A673 (cell line): ENCODE measurements at regions not wholly inside any gene's neighbourhood (a gene's known extent, or its start where the extent isn't known, plus 50 kb on each side); places are given as distances from the start of the nearest gene placed in this dataset.

Experiments used
- EZH2 ChIP-seq: fragments of 200-600 bp; sonication (generic); IDR thresholded peaks from 2 replicates; pipeline ENCODE4 v1.6.1; 2017; ENCODE audit warnings: borderline replicate concordance, low read depth, mild to moderate bottlenecking, mixed read lengths, antibody characterized with exemption, low read length; ENCODE audit not compliant: poor library complexity, severe bottlenecking
- TF ChIP-seq, protein P1 (sequence below): fragments of 300-800, 200-600 bp; sonication (generic); conservative IDR thresholded peaks from 2 replicates; pipeline ENCODE4 v1.5.1; 2017; ENCODE audit warnings: low read depth, mild to moderate bottlenecking, antibody characterized with exemption, low read length, moderate library complexity, mixed read lengths

DNA sequence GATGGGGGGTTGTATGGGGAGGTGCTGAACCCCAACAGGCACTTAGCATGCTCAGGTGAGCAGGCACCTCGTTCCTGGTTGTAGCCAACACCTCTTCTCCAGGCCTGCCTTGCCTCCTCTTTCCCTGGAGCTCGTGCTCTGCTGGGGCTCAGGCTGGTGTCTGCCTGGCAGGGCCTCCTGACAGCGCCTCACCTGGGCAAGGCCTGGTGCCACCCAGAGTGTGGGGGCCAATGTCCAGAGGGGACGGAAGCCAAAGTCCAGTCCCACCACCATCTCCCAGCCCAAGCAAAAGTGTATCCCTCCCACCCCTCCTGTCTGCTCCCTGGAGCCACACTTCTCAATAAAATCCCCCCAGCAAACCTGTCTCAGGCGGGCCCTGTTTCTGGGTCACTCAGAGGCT, 304.2 kb upstream of the TNRC6C start:
- TF ChIP-seq, protein P1, sequence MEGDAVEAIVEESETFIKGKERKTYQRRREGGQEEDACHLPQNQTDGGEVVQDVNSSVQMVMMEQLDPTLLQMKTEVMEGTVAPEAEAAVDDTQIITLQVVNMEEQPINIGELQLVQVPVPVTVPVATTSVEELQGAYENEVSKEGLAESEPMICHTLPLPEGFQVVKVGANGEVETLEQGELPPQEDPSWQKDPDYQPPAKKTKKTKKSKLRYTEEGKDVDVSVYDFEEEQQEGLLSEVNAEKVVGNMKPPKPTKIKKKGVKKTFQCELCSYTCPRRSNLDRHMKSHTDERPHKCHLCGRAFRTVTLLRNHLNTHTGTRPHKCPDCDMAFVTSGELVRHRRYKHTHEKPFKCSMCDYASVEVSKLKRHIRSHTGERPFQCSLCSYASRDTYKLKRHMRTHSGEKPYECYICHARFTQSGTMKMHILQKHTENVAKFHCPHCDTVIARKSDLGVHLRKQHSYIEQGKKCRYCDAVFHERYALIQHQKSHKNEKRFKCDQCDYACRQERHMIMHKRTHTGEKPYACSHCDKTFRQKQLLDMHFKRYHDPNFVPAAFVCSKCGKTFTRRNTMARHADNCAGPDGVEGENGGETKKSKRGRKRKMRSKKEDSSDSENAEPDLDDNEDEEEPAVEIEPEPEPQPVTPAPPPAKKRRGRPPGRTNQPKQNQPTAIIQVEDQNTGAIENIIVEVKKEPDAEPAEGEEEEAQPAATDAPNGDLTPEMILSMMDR: no peak
- no peak for TF ChIP-seq EZH2
